ENCODE measurements at regions not wholly inside any gene's neighbourhood (a gene's known extent, or its start where the extent isn't known, plus 50 kb on each side); places are given as distances from the start of the nearest gene placed in this dataset.
A peak's percentile ranks its signal among the peaks of the same experiment; 100 is the strongest.

- 52 to 70% (median 67%) methylated on average over 1 of the region's 1 CpG for WGBS, 5 donors
- no peak overlapping the region for H3K27ac ChIP-seq
- H3K36me3 ChIP-seq: no peaks in the 10 kb centered on the region
- no peaks in the 10 kb centered on the region for H3K4me1 ChIP-seq
- no peaks in the 10 kb centered on the region for H3K27me3 ChIP-seq (replicated peaks in 1 of 7)
- no peak overlapping the region for H3K4me3 ChIP-seq
- no peak for TF ChIP-seq POLR2AphosphoS5 (IDR thresholded peaks at IDR 0.05)
- no peak for TF ChIP-seq POLR2A (IDR thresholded peaks at IDR 0.05)
- no peak for TF ChIP-seq CTCF (IDR thresholded peaks at IDR 0.05 in 8 of 11, conservative IDR thresholded peaks at IDR 0.05 in 3 of 11)
- intact Hi-C loops (cut with DNase I; ENCODE audit: low total_unique reads): no loop called here
- no peak for DNase-seq
- no peaks in the 10 kb centered on the region for H3K9me3 ChIP-seq
Measured at GRCh38 chr3:33949074-33949473, 150.6 kb downstream of the PDCD6IP start.

GRCh38 chr3:33954956-33955355 lies 156.5 kb downstream of the PDCD6IP start:
- no peaks in the 10 kb centered on the region for H3K9me3 ChIP-seq
- no peaks in the 10 kb centered on the region for H3K36me3 ChIP-seq
- TF ChIP-seq POLR2A (IDR thresholded peaks at IDR 0.05) (no peak), POLR2AphosphoS5 (IDR thresholded peaks at IDR 0.05) (no peak), CTCF (IDR thresholded peaks at IDR 0.05 in 8 of 11, conservative IDR thresholded peaks at IDR 0.05 in 3 of 11) (peak in 1 of 11 experiments; percentile 14)
- H3K4me1 ChIP-seq: no peaks in the 10 kb centered on the region
- intact Hi-C loops (cut with DNase I; ENCODE audit: low total_unique reads): no loop called here
- 85 to 93% (median 88%) methylated on average over 3 of the region's 3 CpGs for WGBS, 5 donors
- no peak overlapping the region for H3K4me3 ChIP-seq
- no peak for DNase-seq
- H3K27me3 ChIP-seq (replicated peaks in 1 of 7): no peaks in the 10 kb centered on the region
- H3K27ac ChIP-seq: no peak overlapping the region

DNA sequence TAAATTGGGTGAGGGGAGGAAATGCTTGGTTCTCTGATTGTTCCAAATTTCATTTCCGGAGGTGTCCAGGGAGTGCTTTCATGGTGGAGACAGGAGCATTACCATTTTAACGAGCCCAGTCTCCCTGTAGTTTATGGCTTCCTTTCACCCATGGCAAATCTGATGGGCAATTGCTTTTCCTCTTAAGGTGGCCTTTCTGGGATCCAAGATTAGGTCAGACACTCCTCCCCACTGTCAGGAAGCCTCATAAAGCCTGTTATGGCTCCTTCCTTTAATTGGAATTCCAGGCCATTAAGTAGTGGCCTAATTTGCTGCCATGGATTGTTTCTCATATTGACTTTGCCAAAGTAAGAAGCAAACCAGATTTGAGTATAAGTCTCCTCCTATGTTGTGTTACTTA lies 157.8 kb downstream of the PDCD6IP start:
- no peaks in the 10 kb centered on the region for H3K4me1 ChIP-seq
- no peaks in the 10 kb centered on the region for H3K27me3 ChIP-seq (replicated peaks in 1 of 7)
- WGBS, 5 donors: 73 to 92% (median 86%) methylated on average over 2 of the region's 2 CpGs
- intact Hi-C loops (cut with DNase I; ENCODE audit: low total_unique reads): no loop called here
- H3K4me3 ChIP-seq: no peak overlapping the region
- H3K9me3 ChIP-seq: no peaks in the 10 kb centered on the region
- no peak overlapping the region for H3K27ac ChIP-seq
- DNase-seq: no peak
- H3K36me3 ChIP-seq: no peaks in the 10 kb centered on the region
- TF ChIP-seq POLR2AphosphoS5 (IDR thresholded peaks at IDR 0.05) (no peak), CTCF (IDR thresholded peaks at IDR 0.05 in 8 of 11, conservative IDR thresholded peaks at IDR 0.05 in 3 of 11) (no peak), POLR2A (IDR thresholded peaks at IDR 0.05) (no peak)

GRCh38 chr3:33956776-33957175 lies 158.3 kb downstream of the PDCD6IP start:
- Histone ChIP-seq H3K27me3 (replicated peaks in 1 of 7) (no peaks in the 10 kb centered on the region), H3K27ac (no peak overlapping the region), H3K4me3 (no peak overlapping the region), H3K36me3 (no peaks in the 10 kb centered on the region), H3K4me1 (no peaks in the 10 kb centered on the region), H3K9me3 (no peaks in the 10 kb centered on the region)
- TF ChIP-seq CTCF (IDR thresholded peaks at IDR 0.05 in 8 of 11, conservative IDR thresholded peaks at IDR 0.05 in 3 of 11) (no peak), POLR2AphosphoS5 (IDR thresholded peaks at IDR 0.05) (no peak), POLR2A (IDR thresholded peaks at IDR 0.05) (no peak)
- intact Hi-C loops (cut with DNase I; ENCODE audit: low total_unique reads): no loop called here
- 80 to 92% (median 90%) methylated on average over 4 of the region's 4 CpGs for WGBS, 5 donors
- no peak for DNase-seq

Data from spleen (tissue), 11 donors.